ENCODE measurements at regions not wholly inside any gene's neighbourhood (a gene's known extent, or its start where the extent isn't known, plus 50 kb on each side); places are given as distances from the start of the nearest gene placed in this dataset.

DNA sequence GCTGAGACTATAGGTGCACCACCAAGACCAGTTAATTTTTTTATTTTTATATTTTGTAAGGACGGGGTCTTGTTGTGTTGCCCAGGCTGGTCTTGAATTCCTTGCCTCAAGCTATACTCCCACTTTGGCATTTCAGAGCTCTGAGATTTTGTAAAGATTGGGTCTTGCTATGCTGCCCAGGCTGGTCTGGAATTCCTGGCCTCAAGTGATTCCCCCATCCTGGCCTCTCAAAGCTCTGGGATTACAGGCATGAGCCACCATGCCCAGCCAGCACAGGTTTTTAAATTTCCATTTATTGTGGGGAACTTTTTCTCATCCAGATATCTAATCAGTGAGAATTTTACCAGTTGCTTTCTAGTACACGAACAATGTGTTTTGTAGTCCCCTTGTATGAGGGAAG lies 156.1 kb upstream of the VLDLR start:
- DNase-seq = no peak

DNA sequence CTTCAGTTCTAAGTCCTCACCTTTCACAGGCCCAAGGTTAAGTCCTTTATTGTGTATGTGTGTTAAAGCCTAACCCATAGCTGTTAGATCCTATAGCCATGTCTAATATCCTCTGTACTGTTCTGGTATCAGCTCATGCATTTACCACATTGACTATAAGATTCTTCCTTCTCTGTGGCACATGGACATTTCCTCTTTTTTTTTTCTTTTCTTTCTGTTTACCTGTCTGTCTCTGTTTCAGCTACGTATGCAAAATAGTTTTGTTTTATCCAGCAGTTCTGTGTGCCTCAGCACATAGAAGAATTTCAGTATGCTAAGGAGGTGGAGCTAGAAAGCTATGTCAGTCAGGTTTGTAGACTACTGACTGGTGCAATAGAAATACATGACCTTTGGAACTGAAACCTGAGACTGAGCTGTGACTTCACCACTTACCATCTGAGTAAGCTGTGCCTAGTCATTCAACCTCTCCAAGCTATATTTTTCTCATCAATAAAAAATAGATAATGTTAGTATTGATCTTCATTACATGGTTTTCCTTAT lies 155.6 kb upstream of the VLDLR start:
- no peak for DNase-seq

DNA sequence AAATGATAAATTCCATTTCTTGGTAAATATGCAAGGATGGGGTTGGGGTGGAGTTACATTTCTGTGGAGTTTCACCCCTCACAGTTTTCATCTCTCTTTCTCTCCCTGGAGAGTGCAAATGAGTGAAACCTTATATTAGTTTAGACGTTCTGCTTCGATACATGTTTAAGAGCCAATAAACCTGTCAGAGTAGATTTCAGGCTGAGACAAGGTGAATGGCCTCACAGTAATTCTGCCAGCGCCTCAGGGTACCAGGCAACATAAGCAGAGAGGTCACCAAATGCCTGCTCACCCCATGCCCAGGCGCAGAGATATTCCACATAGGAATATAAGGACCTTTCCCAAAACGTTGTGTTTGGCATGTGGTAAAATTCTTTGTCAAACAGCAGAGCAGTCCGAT lies 154.9 kb upstream of the VLDLR start:
- DNase-seq = no peak

DNA sequence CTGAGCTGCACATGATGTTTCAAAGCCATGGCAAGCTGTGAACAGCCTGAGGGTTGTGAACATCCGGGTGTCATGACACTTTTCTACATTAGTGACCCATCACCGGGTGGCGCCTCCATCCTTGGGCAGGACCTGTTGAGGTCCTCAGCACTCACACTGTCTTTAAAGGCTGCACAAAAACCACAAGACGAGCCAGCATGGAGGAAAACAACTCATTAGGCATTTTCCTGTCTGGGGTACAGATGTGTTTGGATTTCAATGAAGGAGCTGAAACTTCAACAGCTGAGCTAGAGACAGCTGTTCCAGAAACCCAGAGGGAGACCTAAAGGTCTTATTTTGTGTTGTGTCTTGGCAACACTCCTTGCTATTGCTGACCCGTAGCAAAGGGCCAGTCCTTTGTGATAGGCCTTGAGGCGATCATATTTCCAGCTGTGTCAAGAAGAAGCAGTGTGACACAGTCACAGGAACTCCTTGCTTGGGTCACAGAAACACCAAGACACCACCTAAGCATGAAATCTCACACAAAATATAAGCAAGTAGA lies 151.8 kb upstream of the VLDLR start:
- peak; percentile 11 for DNase-seq

DNA sequence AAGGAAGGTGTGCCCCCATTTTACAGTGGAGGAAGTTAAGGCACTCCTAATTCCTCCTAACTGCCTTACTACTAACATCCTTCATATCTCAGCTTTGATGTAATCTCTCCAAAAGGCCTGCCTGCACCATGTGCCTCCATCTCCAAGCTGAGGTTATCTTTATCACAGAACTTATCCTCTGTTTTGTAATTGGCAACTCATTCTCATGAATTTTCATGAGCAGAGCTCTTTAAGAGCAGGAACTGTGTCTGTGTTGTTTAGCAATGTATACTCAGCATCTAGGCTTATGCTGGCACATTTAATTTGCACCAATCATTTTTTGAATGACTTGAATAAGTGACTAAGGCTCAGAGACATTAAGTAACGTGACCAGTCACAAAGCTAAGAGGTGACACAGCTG lies 147.9 kb upstream of the VLDLR start:
- DNase-seq = no peak

DNA sequence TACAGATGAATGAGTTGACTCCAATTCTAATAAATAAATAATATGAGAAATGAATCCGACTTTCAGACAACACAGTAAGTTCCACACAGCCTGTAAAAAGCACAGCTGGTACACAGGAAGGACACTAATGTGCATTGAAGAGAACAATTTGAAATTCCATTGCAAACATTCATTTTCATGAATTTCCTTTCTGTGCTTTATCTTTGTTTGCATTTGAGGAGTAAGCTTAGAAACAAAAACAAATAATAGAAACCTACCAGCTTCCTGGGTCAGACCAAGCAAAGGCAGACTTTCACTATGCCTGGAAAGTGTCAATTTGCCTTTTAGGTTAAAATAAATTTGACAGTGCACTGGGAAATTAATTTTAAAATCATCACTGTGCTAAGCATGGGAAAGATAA lies 143.8 kb upstream of the VLDLR start:
- no peak for DNase-seq

DNA sequence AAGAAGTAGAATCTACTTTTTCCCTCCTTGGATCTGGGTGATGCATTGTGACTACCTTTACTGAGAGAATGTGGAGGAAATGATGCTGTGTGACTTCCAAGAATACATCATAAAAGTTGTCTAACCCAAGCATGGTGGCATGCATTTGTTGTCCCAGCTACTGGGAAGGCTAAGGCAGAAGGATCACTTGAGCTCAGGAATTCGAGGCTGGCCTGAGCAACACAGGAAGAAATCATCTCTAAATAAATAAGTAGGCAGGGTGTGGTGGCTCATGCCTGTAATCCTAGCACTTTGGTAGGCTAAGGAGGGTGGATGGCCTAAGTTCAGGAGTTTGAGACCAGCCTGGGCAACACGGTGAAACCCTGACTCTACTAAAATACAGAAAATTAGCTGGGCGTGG lies 143.2 kb upstream of the VLDLR start:
- DNase-seq = no peak

DNA sequence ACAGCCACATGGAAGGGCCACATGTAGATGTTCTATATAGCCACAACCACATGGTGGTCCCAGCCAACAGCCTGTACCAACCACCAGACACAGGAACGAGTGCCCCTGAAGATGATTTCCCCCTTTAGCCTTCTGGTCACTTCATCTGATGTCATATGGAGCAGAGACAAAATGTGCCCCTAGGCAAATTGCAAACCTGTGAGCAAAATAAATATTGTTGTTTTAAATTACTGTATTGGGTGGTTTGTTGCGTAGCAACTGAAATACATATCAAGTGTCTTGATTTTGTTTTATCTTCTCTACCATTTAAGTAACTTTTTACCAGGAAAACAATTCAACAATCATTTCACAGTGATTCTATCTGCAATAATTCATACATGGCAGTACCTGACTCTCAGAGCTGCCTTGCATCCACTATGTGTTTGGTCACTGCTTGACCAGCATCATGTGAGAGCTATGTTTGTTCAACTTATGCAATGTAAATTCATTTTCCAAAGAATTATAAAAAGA lies 142.5 kb upstream of the VLDLR start:
- no peak for DNase-seq

DNA sequence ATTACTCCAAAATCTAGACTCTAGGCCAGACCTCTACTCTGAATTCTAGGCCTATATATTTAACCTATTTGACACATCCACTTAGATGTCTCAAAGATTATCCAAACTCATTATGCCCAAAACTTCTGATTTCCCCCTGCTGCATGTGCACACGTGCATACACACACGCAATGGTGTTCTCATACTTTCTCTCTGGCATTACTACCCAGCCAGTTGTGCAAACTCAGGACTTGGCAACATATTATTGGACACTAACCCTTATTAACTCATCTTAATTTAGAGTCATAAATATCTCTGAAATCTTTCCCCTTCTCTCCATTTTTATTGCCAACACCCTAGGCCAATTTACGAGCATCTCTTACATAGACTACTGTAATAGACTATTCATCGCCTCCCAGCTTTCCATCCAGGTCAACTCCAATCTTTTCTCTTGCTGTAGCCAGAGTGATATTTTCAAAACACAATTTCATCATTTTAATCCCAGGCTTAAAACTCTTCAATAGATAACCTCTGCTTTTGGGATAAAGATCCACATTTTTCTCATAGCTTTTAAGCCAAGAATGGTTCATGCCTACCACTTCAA lies 141.2 kb upstream of the VLDLR start:
- no peak for DNase-seq

DNA sequence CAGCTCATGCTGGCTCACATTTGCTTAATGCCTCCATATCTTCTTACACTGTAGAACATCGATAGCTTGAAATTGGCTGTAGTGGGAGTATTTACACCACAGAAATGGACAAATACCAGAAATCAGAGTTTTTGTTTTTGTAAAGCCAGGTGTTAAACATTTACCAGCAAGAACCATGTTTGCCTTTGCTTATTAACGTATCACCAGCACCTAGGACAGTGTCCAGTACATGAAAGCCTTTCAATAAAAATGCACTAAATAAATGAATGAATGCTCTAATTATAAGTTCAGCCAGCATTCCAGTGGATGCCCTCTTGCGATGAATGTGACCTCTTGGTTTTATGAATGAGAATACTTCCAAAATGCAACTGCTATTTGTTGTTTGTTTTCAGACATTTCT lies 140.4 kb upstream of the VLDLR start:
- no peak for DNase-seq

DNA sequence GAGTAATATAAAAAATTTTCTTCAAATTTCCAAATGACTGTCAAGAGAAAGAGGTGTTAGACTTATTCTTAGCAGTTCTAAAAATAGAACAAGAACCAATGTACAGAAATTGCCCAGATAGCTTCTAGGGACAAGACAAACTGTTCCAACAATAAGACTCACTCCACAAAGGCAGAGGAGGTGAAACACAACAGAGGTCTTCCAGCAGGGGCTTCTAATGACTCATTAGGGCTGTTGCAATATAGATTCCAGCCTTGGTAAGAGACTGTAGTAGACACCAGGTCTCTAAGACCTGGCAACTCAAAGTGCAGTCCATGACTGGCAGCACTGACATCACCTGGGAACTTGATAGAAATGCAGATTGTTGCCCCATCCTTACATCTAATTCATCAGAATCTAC lies 134.6 kb upstream of the VLDLR start:
- DNase-seq = no peak

DNA sequence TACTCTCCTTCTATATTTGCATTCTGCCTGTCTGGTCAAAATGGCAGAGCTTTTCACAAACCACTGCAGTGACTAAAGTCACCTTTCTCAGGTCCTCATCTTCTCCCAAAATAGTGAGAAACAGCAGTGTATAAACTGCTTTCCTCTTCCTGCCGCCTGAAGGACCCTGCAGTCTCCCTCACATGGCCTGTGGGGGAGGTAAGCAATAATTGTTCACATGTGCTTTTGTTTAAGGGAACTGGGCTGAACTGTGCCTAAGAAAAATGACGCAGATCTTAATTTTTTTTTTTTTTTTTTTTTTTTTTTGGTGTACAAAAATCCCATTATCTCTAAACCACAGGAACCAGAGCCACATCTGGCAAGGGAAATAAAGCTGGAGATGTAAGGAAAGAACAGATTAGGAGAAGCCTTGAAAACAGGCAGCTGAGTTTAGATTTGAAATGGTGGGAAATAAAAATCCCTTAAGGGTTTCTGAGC lies 131.7 kb upstream of the VLDLR start:
- peak; percentile 91 for DNase-seq

DNA sequence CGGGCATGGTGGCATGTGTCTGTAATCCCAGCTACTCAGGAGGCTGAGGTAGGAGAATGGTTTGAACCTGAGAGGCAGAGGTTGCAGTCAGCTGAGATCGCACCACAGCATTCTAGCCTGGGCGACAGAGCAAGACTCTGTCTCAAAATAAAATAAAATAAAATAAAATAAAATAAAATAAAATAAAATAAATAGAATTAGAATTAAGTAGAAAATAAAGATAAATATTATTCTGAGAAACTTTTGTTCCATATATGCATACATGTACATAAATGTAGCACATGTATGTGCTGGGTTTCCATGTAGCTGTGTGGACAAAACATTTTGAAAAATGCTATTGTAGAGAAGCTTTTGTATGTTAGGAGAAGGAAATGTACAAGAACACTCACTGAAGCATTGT lies 129.4 kb upstream of the VLDLR start:
- no peak for DNase-seq

DNA sequence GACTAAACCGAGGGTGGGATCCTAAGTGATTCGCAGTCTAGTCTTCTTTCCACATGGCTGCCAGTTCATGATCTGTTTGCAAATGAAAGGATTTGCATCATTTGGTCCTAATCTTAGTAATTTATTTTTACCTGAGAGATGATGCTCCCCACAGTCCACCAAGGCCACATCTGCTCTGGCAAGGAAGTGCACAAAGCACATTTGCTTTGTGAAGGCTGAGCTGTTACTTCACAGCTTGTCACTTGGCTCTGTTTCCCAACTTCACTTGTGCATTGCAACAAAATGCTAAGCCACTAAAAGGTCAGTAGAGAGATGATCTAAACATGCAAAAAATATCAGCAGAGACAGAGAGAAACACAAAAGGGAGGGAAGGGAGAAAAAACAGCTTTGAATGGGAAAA lies 128.5 kb upstream of the VLDLR start:
- DNase-seq = peak; percentile 46

DNA sequence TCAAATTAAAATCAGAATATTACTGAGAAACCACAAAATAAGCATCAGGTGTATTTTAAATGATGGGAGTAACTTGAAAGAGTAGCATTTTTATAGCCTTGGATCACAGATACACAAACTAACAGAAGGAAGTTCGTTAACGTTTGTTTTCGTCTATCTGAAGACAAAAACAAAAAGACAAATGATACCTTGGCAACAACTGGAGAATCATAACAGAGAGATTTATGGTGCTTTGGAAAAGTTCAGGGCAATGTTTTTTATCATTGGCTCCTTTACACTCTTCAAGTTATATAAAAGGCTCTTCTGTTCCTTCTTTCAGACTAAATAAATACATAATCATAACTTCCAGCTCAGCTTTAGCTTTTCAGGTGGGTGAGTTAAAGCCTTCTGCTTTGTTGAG lies 128.1 kb upstream of the VLDLR start:
- DNase-seq = no peak

DNA sequence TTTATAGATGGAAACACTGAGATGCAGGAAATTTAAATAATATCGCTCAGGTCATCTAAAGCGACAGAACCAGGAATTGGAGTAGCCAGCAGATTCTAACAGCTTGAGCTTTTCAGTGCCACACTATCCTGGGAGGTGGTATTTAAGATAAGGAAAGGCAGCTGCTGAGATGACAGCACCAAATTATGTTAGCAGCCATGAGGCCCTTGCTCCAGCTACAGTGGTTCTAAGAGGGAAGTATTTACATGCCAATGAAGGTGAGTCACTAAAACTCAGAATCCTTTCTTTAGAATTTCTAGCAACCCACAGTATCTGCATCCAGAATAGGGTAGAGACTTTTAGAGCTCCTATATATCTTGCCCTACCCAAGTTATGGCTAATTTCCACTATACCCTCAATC lies 127.0 kb upstream of the VLDLR start:
- DNase-seq = peak; percentile 82

DNA sequence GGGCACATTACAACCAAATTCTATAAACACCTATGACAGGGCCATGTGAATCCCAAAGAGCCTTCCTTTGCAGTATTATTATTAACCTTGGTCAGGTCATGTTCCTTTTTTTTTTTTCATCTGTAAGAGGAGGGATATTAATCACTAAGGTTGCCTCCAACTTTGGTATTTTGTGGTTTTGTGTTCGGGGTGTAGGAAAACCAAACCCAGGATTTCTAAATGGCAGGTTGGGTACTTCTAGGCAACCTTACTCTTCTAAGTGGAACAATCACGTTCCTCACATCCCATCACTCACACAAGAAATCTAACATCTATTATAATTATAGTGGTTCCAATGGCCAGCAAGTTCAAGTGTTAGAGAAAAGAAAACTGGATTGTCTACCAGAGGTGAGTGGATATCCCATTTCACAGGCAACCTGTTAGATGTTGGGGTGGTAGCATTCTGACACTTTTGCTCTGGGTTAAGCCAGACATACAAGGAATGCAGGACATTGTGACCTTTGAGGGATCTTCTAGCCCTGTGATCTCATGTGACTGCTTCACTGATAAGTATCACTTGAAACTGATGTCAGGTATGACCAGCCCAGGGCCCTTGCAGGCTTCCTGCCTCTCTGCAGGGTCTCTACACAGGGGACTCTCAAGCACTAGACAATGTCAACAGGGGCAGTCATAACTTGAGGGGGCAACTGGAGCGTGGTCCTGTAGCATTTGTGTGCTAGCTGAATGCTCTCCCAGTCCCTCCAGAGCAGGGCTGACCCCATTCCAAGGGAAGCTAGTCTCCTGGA lies 126.2 kb upstream of the VLDLR start:
- no peak for DNase-seq

DNA sequence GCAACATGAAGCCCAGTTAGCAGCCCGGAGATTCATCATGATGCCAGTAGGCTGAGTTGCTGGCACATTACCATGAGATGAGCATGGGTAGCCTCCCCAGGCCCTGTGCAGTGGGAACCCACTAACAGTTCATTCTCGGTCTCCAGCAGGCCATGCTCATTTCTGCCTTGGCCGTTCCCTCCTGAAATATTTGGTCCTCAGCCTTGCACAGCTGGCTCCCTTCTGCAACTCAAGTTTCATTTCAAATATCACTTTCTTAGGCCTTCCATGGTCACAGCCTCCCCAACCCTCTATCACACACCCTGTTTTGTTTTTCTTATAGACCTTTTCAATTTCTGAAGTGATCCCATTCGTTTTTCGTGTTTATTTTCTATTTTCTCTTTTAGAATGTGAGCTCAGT lies 125.4 kb upstream of the VLDLR start:
- DNase-seq = no peak

DNA sequence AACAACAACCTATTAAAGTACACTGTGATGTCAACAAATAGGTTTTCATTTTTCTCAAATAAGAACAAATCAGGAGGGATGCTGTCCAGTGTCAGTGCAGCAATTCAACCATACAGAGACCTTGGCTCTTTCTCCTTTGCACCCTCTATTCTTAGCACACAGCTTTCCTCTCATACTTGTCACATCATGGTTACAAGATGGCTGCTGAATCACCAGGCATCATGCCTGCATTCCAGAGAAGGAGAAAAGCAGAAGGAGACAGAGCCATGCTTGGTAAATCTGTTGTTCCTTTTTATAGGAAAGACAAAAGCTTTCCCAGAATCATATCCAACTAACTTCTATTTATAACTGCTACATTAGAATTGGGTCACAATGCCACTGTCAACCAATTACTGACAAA lies 124.7 kb upstream of the VLDLR start:
- DNase-seq = no peak

DNA sequence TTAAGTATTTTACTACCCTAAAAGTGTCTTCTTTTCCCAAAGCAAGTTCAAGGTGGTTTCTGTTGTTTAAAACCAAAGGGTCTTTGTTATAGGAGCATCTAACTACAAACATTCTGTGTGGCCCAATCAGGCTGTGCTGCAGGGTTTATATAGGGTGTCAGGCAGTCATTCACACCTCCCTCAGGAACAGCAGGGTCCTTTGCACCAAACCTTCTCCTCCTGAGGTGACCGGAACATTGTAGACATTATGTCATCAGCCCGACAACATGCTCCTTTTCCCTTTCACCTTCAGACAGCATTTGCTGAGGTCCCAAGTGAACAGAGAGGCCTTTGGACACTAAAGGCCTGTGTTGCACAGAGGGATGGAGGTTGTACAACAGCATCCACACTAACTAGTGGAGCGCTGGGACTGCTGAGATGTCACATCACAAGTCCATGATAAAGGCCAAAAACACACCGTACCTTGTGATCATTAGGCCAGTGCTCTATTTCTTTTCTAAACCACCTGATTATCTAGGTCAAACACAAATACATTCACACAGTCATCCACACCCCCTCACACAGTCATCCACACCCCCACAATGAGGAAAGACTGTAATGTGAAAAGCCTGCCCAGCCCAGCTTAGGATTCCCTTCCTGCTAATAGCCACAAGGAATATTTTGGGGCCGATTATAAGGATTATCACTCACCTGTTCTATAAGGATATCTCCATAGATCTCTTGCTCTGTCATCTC lies 123.8 kb upstream of the VLDLR start:
- no peak for DNase-seq

DNA sequence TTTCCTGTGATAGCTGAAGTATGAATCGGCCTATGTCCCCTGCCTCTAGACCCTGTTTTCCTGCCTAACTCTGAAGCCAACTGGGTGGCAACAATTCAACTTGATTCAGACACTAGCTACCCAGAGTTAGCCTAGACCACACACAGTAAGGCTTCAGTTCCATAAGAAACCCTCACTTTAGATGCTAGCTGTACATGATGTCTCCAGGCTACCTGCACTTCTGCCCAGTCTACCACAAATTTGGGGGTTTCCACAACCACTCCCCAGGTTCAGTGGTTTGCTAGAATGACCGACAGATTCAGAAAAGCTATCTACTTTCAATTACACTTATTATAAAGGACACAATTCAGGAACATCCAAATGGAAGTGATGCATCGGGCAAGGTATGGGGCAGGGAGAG lies 119.4 kb upstream of the VLDLR start:
- no peak for DNase-seq

DNA sequence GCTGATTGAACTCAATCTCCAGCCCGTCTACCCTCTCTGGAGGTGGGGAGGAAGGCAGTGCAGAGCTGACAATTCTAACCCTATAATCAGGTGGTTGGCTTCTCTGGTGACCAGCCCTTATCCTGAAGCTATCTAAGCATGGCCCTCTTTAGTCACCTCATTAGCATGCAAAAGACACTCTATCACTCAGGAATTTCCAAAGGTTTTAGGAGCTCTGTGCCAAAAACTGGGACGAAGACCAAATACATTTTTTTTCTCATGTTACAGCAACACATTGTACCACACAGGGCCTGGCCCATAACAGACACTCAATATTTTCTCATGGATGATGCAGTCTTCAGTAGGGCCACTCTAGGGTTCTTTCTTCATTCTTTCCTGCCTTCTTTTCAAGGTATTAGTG lies 118.8 kb upstream of the VLDLR start:
- peak; percentile 59 for DNase-seq

DNA sequence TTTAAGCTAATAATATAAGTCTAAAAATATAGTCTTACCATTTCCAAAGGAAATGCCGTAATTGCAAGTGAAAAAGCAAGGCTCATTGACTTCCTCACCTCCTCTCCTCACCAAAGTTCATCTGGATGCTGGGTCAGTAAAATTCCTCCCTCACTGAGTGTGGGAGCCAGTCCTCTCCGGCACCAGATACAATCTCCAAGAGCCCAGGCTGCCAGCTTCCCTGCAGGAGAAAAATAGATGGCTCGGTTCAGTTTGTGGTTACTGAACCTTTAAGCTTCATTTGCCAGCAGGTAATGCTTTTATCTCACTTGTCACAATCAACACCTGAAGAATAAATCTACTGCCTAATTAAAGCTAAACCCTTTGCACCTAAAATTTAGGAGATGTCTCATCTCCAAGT lies 115.3 kb upstream of the VLDLR start:
- no peak for DNase-seq

All from fibroblast of upper back skin (primary cell).